T-cell (primary cell): ENCODE measurements at regions not wholly inside any gene's neighbourhood (a gene's known extent, or its start where the extent isn't known, plus 50 kb on each side); places are given as distances from the start of the nearest gene placed in this dataset.

Source experiments
- ATAC-seq, 4 experiments: fragments of 200-7000 bp in 3 of 4; fragments of 150-1000 bp in 1 of 4; cut with Tn5 transposase; replicated peaks in 1 of 4; 1 replicate in 3 of 4; 2 replicates in 1 of 4; pipeline ENCODE4 v1.10.0; 2021; ENCODE audit warnings: moderate library complexity in 3 of 4, mild to moderate bottlenecking in 2 of 4, moderate number of reproducible peaks in 1 of 4
- CTCF ChIA-PET, 2 donors: fragments of 300-600 bp; sonication (Branson Sonifier 250); formaldehyde crosslinking; loops; one replicate each; lab custom pipeline; 2022; ENCODE audit warnings: antibody characterized with exemption in 2 of 2; lab: Charles Lee
- POLR2A ChIA-PET, 2 donors: fragments of 300-600 bp; sonication (Branson Sonifier 250); formaldehyde crosslinking; loops; one replicate each; lab custom pipeline; 2022; ENCODE audit warnings: antibody characterized with exemption in 2 of 2; lab: Charles Lee
- DNase-seq, 35 experiments: peaks; one replicate each; pipeline versions ENCODE4 v3.0.0 to v3.0.0-alpha.2; 2013 to 2023
- H3K27ac ChIP-seq: one replicate; pipeline ENCODE4 v1.5.1; 2013; ENCODE audit warnings: low read length
- H3K27me3 ChIP-seq, 2 experiments: replicated peaks in 1 of 2; 1 replicate in 1 of 2; 2 replicates in 1 of 2; pipeline versions ENCODE4 v1.6.1 to v1.7.0; 2013; ENCODE audit warnings: low read length in 1 of 2, mixed read lengths in 1 of 2; ENCODE audit not compliant: control insufficient read depth in 2 of 2, insufficient read depth in 2 of 2; ENCODE audit errors: extremely low read depth in 1 of 2
- H3K36me3 ChIP-seq, 2 donors: 1 replicate in 1 of 2; 2 replicates in 1 of 2; pipeline versions ENCODE4 v1.6.1 to v1.7.0; 2013; ENCODE audit warnings: low read length in 1 of 2; ENCODE audit not compliant: control insufficient read depth in 2 of 2, insufficient read depth in 1 of 2; ENCODE audit errors: extremely low read depth in 1 of 2
- H3K4me1 ChIP-seq, 2 experiments: 1 replicate in 1 of 2; 2 replicates in 1 of 2; pipeline versions ENCODE4 v1.6.1 to v1.7.0; 2013; ENCODE audit warnings: low read length in 2 of 2, mixed read lengths in 1 of 2; ENCODE audit not compliant: insufficient read depth in 2 of 2, control insufficient read depth in 1 of 2; ENCODE audit errors: extremely low read depth in 1 of 2
- H3K4me3 ChIP-seq, 2 donors: 1 replicate in 1 of 2; 2 replicates in 1 of 2; pipeline versions ENCODE4 v1.5.1 to v1.7.0; 2013; ENCODE audit warnings: mild to moderate bottlenecking in 2 of 2, low read length in 1 of 2, moderate library complexity in 1 of 2; ENCODE audit not compliant: control insufficient read depth in 1 of 2; ENCODE audit errors: extremely low read depth in 1 of 2
- H3K9me3 ChIP-seq: 2 replicates; pipeline ENCODE4 v1.7.0; 2013
- H3K27ac Mint-ChIP-seq, 2 donors: one replicate each; pipeline ENCODE4 v1.8.0; 2020 to 2021; ENCODE audit warnings: mild to moderate bottlenecking in 2 of 2, mixed read lengths in 2 of 2
- H3K27me3 Mint-ChIP-seq, 2 donors: one replicate each; pipeline ENCODE4 v1.8.0; 2021 to 2022; ENCODE audit warnings: mixed read lengths in 2 of 2
- H3K36me3 Mint-ChIP-seq: one replicate; pipeline ENCODE4 v1.8.0; 2021; ENCODE audit warnings: mixed read lengths
- H3K4me1 Mint-ChIP-seq, 3 donors: one replicate each; pipeline ENCODE4 v1.8.0; 2020 to 2022; ENCODE audit warnings: mixed read lengths in 3 of 3, mild to moderate bottlenecking in 1 of 3
- H3K4me3 Mint-ChIP-seq, 3 donors: one replicate each; pipeline ENCODE4 v1.8.0; 2020 to 2022; ENCODE audit warnings: mild to moderate bottlenecking in 3 of 3, mixed read lengths in 3 of 3, moderate library complexity in 3 of 3
- H3K9me3 Mint-ChIP-seq, 3 donors: one replicate each; pipeline ENCODE4 v1.8.0; 2020 to 2022; ENCODE audit warnings: mixed read lengths in 3 of 3
- WGBS: methylation state at CpG from one replicate; pipeline ENCODE4 v1.1.5; 2013; ENCODE audit warnings: missing lambda C conversion rate; ENCODE audit not compliant: insufficient coverage; 5-methylcytosine and 5-hydroxymethylcytosine counted together

- Histone ChIP-seq H3K36me3 (no peaks in the 10 kb centered on the region), H3K4me1 (no peaks in the 10 kb centered on the region), H3K9me3 (no peaks in the 10 kb centered on the region), H3K27me3 (no peaks in the 10 kb centered on the region), H3K4me3 (no peak overlapping the region), H3K27ac (no peak overlapping the region)
- ChIA-PET POLR2A (no interaction called here), CTCF (interaction anchor here in 1 of 2 donors (0.5 kb wide), 1 partner anchor 271 kb away, joined by 3 read pairs; no protein-coding TSS in a partner anchor)
- WGBS, result 69% methylated on average over 4 of the region's 6 CpGs
- H3K27me3 Mint-ChIP-seq, result no peaks in the 10 kb centered on the region
- no peaks in the 10 kb centered on the region for H3K36me3 Mint-ChIP-seq
- no peak overlapping the region for H3K27ac Mint-ChIP-seq
- ATAC-seq, result no peak
- H3K9me3 Mint-ChIP-seq, result peaks cover 0 to 7% (median 2%) of the 10 kb centered on the region in 3 donors
- H3K4me3 Mint-ChIP-seq, result no peak overlapping the region
- DNase-seq, result no peak
- H3K4me1 Mint-ChIP-seq, result no peaks in the 10 kb centered on the region
Observed at GRCh38 chr18:43542016-43542415, 264.7 kb upstream of the SYT4 start.

GRCh38 chr18:43543236-43543635 lies 265.9 kb upstream of the SYT4 start:
- no peak overlapping the region for H3K27ac ChIP-seq
- H3K4me3 Mint-ChIP-seq, result no peak overlapping the region
- CTCF ChIA-PET, result interaction anchor here in 1 of 2 donors (0.8 kb wide), 1 partner anchor 471 kb away, joined by 3 read pairs; no protein-coding TSS in a partner anchor
- H3K27me3 ChIP-seq, result no peaks in the 10 kb centered on the region
- WGBS, result 50% methylated on average over 1 of the region's 4 CpGs
- DNase-seq (no peak), ATAC-seq (no peak)
- peaks cover 0 to 7% (median 2%) of the 10 kb centered on the region in 3 donors for H3K9me3 Mint-ChIP-seq
- POLR2A ChIA-PET, result no interaction called here
- no peaks in the 10 kb centered on the region for H3K36me3 ChIP-seq
- H3K4me3 ChIP-seq, result no peak overlapping the region
- H3K9me3 ChIP-seq, result no peaks in the 10 kb centered on the region
- no peaks in the 10 kb centered on the region for H3K36me3 Mint-ChIP-seq
- H3K4me1 Mint-ChIP-seq, result no peaks in the 10 kb centered on the region
- no peaks in the 10 kb centered on the region for H3K27me3 Mint-ChIP-seq
- H3K4me1 ChIP-seq, result no peaks in the 10 kb centered on the region
- H3K27ac Mint-ChIP-seq, result no peak overlapping the region

- no peaks in the 10 kb centered on the region for H3K27me3 ChIP-seq
- Mint-ChIP-seq H3K27ac (no peak overlapping the region), H3K27me3 (no peaks in the 10 kb centered on the region), H3K4me3 (no peak overlapping the region), H3K9me3 (peaks cover 2 to 15% (median 14%) of the 10 kb centered on the region in 3 donors), H3K4me1 (no peaks in the 10 kb centered on the region), H3K36me3 (no peaks in the 10 kb centered on the region)
- ChIA-PET CTCF (no interaction called here), POLR2A (no interaction called here)
- no CpG with 5 or more reads among the region's 1 CpG for WGBS
- H3K36me3 ChIP-seq, result no peaks in the 10 kb centered on the region
- DNase-seq, result no peak
- no peaks in the 10 kb centered on the region for H3K4me1 ChIP-seq
- no peak for ATAC-seq
- H3K27ac ChIP-seq, result no peak overlapping the region
- no peak overlapping the region for H3K4me3 ChIP-seq
- no peaks in the 10 kb centered on the region for H3K9me3 ChIP-seq
Observed at GRCh38 chr18:43547456-43547855, 270.2 kb upstream of the SYT4 start.

- Histone ChIP-seq H3K36me3 (no peaks in the 10 kb centered on the region), H3K4me1 (no peaks in the 10 kb centered on the region), H3K27me3 (no peaks in the 10 kb centered on the region), H3K9me3 (no peaks in the 10 kb centered on the region), H3K27ac (no peak overlapping the region), H3K4me3 (no peak overlapping the region)
- no peak overlapping the region for H3K27ac Mint-ChIP-seq
- no peak for DNase-seq
- POLR2A ChIA-PET, result no interaction called here
- WGBS, result 85% methylated on average over 2 of the region's 3 CpGs
- CTCF ChIA-PET, result no interaction called here
- no peaks in the 10 kb centered on the region for H3K36me3 Mint-ChIP-seq
- no peaks in the 10 kb centered on the region for H3K4me1 Mint-ChIP-seq
- peaks cover 0 to 3% of the 10 kb centered on the region in 2 donors for H3K27me3 Mint-ChIP-seq
- H3K4me3 Mint-ChIP-seq, result no peak overlapping the region
- peaks cover 4 to 9% (median 4%) of the 10 kb centered on the region in 3 donors for H3K9me3 Mint-ChIP-seq
- no peak for ATAC-seq
Observed at GRCh38 chr18:43559507-43559906, 282.2 kb upstream of the SYT4 start.

- DNase-seq (no peak), ATAC-seq (no peak)
- ChIA-PET CTCF (no interaction called here), POLR2A (no interaction called here)
- Mint-ChIP-seq H3K27me3 (peaks cover 0 to 3% of the 10 kb centered on the region in 2 donors), H3K9me3 (peaks cover 0 to under 1% (median 0%) of the 10 kb centered on the region in 3 donors), H3K27ac (no peak overlapping the region), H3K36me3 (no peaks in the 10 kb centered on the region), H3K4me1 (no peaks in the 10 kb centered on the region), H3K4me3 (no peak overlapping the region)
- Histone ChIP-seq H3K4me1 (no peaks in the 10 kb centered on the region), H3K27ac (no peak overlapping the region), H3K27me3 (no peaks in the 10 kb centered on the region), H3K4me3 (no peak overlapping the region), H3K36me3 (no peaks in the 10 kb centered on the region), H3K9me3 (no peaks in the 10 kb centered on the region)
- 20% methylated on average over 3 of the region's 3 CpGs for whole genome bisulfite sequencing
Observed at GRCh38 chr18:43563780-43564179, 286.5 kb upstream of the SYT4 start.

- no peak for ATAC-seq
- Mint-ChIP-seq H3K27ac (no peak overlapping the region), H3K27me3 (no peaks in the 10 kb centered on the region), H3K36me3 (no peaks in the 10 kb centered on the region), H3K9me3 (peaks cover 0 to 4% (median 0%) of the 10 kb centered on the region in 3 donors), H3K4me1 (no peaks in the 10 kb centered on the region), H3K4me3 (no peak overlapping the region)
- no peak for DNase-seq
- Histone ChIP-seq H3K27me3 (no peaks in the 10 kb centered on the region), H3K36me3 (no peaks in the 10 kb centered on the region), H3K4me3 (no peak overlapping the region), H3K9me3 (no peaks in the 10 kb centered on the region), H3K4me1 (no peaks in the 10 kb centered on the region), H3K27ac (no peak overlapping the region)
- WGBS, result 88% methylated on average over 4 of the region's 4 CpGs
- ChIA-PET CTCF (interaction anchor here (1.0 to 1.2 kb wide), 3 partner anchors 17 to 1814 kb away, joined by 3 read pairs; no protein-coding TSS in a partner anchor), POLR2A (no interaction called here)
Observed at GRCh38 chr18:43570593-43570992, 293.3 kb upstream of the SYT4 start.
